ENCODE measurements at regions not wholly inside any gene's neighbourhood (a gene's known extent, or its start where the extent isn't known, plus 50 kb on each side); places are given as distances from the start of the nearest gene placed in this dataset.

DNA sequence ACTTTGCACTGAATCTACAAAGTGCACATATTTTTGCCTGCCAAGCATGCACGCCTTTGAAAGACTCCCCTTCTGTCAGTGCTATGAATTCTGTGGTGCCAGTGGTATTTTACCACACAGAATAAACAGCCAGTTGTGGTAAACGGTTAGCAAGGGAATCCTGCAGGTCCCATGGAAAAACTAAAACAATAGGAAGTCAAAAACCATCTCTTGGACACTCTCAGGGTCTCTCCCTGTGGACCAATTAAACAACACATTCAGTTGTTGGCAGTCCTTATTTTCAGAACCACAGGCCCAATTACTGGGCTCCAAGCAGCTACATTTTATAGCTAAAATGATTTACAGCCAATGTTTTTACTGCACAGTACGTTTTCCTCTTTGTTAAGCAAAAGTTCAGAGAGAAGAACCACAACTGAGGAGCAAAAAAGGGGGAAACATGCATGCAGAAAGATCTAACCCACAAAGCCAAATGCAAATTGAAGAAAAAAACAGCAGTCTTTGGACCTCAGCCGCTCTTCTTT lies 116.9 kb downstream of the KCTD12 start:
- H3K4me1 ChIP-seq (ENCODE audit: insufficient read depth, low read length): peaks cover 32% of the 10 kb centered on the region
- no peak overlapping the region for H3K4me3 ChIP-seq (ENCODE audit: low read depth in 1 of 2, low read length in 2 of 2)
- no peak overlapping the region for H3K27ac ChIP-seq (ENCODE audit: low read depth, low read length)
- no peak overlapping the region for H3K9ac ChIP-seq (ENCODE audit: low read length)
- H3K36me3 ChIP-seq (ENCODE audit: insufficient read depth, low read length): no peaks in the 10 kb centered on the region
- H3K9me3 ChIP-seq (ENCODE audit: low read length): no peaks in the 10 kb centered on the region
- no peaks in the 10 kb centered on the region for H3K27me3 ChIP-seq (ENCODE audit: control insufficient read depth in 1 of 2, insufficient read depth in 2 of 2, low read length in 2 of 2)

DNA sequence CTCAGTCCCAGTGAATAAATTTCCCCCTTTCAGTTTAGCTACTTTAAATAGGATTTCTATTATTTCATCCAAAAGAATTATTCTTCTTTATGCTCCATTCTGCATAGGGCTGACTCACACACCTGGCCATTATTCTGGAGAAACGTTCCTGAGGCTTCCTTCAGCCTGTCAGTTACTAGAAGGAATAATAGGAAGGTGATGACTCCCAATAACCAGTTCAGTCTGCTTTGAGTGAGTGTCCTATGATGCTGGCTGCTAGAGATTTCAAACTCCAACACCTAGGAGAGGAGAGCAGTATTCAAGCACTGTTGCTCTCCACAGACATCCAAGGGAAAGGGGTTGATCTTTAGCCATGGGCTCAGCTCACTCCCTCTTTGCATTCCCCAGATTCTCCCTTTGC lies 117.8 kb downstream of the KCTD12 start:
- H3K27ac ChIP-seq (ENCODE audit: low read depth, low read length): no peak overlapping the region
- no peak overlapping the region for H3K4me3 ChIP-seq (ENCODE audit: low read depth in 1 of 2, low read length in 2 of 2)
- no peaks in the 10 kb centered on the region for H3K9me3 ChIP-seq (ENCODE audit: low read length)
- H3K4me1 ChIP-seq (ENCODE audit: insufficient read depth, low read length): peaks cover 33% of the 10 kb centered on the region
- no peaks in the 10 kb centered on the region for H3K27me3 ChIP-seq (ENCODE audit: control insufficient read depth in 1 of 2, insufficient read depth in 2 of 2, low read length in 2 of 2)
- no peaks in the 10 kb centered on the region for H3K36me3 ChIP-seq (ENCODE audit: insufficient read depth, low read length)
- H3K9ac ChIP-seq (ENCODE audit: low read length): no peak overlapping the region

DNA sequence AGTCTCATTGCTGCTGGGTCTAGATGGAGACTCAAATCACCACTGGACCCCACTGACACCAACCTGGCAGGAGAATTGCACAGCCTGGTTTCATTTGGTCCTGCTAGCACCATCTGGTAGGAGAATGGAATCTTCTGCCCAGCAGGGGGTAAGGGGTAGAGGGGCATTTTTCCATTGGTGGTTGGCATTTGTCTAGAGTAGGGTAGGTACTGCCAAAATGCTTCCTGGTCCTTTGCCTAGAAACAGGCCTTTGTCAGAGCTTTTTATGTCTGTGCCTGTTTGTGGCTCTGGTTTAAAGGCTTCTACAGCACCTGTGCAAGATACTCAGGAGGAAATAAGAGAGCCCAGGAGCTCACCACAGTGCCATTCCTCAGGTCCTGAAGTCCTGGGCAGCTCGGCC lies 121.3 kb downstream of the KCTD12 start:
- Histone ChIP-seq H3K27ac (ENCODE audit: low read depth, low read length) (no peak overlapping the region), H3K27me3 (ENCODE audit: control insufficient read depth in 1 of 2, insufficient read depth in 2 of 2, low read length in 2 of 2) (no peaks in the 10 kb centered on the region), H3K4me3 (ENCODE audit: low read depth in 1 of 2, low read length in 2 of 2) (peak overlapping the region in 1 of 2 donors; percentile 15), H3K9ac (ENCODE audit: low read length) (no peak overlapping the region), H3K36me3 (ENCODE audit: insufficient read depth, low read length) (no peaks in the 10 kb centered on the region), H3K9me3 (ENCODE audit: low read length) (no peaks in the 10 kb centered on the region), H3K4me1 (ENCODE audit: insufficient read depth, low read length) (peaks cover 36% of the 10 kb centered on the region)

DNA sequence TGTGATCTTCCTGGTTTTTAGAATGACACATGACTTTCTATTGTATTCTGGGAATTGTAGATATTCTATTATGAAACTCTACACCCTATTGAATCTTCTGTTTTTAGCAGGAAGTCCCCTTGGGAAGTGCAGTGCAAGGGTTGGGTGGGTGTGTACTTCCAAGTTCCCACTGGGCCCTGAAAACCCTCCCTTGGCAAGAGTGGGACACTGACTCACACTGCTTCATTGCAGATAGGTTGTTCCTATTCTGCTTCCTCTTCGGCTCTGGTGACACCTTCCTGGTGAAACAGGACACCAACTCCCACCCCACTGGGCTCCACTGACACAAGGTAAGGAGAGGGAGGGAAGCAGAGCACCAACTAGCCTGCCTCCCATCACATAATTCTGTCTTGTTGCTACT lies 121.8 kb downstream of the KCTD12 start:
- Histone ChIP-seq H3K27me3 (ENCODE audit: control insufficient read depth in 1 of 2, insufficient read depth in 2 of 2, low read length in 2 of 2) (no peaks in the 10 kb centered on the region), H3K27ac (ENCODE audit: low read depth, low read length) (no peak overlapping the region), H3K9me3 (ENCODE audit: low read length) (no peaks in the 10 kb centered on the region), H3K4me3 (ENCODE audit: low read depth in 1 of 2, low read length in 2 of 2) (peak overlapping the region in 1 of 2 donors; percentile 15), H3K36me3 (ENCODE audit: insufficient read depth, low read length) (no peaks in the 10 kb centered on the region), H3K9ac (ENCODE audit: low read length) (no peak overlapping the region), H3K4me1 (ENCODE audit: insufficient read depth, low read length) (peaks cover 31% of the 10 kb centered on the region)

DNA sequence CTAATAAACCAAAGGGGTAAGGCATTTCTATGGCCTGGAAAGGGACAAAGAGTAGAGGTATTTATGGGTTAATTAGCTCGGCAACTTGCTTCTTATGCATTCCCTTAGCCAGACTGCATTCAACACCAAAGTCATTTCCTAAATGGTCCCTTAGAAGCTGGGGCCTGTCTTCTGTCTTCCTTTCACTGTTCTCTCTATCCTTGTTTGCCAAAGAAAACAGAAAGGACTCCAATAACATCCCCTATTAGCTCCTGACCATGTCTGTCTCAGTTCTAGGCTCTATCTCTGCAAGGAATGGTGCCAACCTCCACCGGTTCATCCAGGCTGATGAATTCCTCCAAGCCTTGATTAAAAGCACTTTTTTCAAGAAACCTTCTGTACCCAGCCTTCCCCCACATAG lies 123.5 kb downstream of the KCTD12 start:
- Histone ChIP-seq H3K36me3 (ENCODE audit: insufficient read depth, low read length) (no peaks in the 10 kb centered on the region), H3K9ac (ENCODE audit: low read length) (no peak overlapping the region), H3K4me3 (ENCODE audit: low read depth in 1 of 2, low read length in 2 of 2) (no peak overlapping the region), H3K27me3 (ENCODE audit: control insufficient read depth in 1 of 2, insufficient read depth in 2 of 2, low read length in 2 of 2) (no peaks in the 10 kb centered on the region), H3K4me1 (ENCODE audit: insufficient read depth, low read length) (peaks cover 17% of the 10 kb centered on the region), H3K9me3 (ENCODE audit: low read length) (no peaks in the 10 kb centered on the region), H3K27ac (ENCODE audit: low read depth, low read length) (no peak overlapping the region)

DNA sequence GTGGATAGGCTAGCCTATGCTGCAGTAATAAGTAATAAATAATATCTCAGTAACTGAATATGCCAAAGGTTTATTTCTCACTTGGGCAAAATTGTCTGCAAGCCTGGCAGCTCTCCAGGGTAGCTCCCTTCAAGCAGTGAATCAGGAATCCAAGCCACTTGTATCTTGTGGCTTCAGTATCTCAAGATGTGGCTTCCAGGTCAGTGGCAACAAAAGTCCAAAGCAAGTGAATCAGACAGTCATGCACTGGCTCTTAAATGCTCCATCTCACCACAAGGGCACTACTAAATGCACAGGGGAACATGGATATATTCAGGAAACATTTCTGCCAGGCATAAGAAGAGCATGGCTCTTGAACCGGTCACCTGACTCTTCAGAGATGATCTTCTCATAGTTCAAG lies 126.3 kb downstream of the KCTD12 start:
- no peak overlapping the region for H3K4me3 ChIP-seq (ENCODE audit: low read depth in 1 of 2, low read length in 2 of 2)
- no peak overlapping the region for H3K27ac ChIP-seq (ENCODE audit: low read depth, low read length)
- H3K36me3 ChIP-seq (ENCODE audit: insufficient read depth, low read length): no peaks in the 10 kb centered on the region
- H3K27me3 ChIP-seq (ENCODE audit: control insufficient read depth in 1 of 2, insufficient read depth in 2 of 2, low read length in 2 of 2): no peaks in the 10 kb centered on the region
- H3K4me1 ChIP-seq (ENCODE audit: insufficient read depth, low read length): peaks cover 13% of the 10 kb centered on the region
- no peak overlapping the region for H3K9ac ChIP-seq (ENCODE audit: low read length)
- no peaks in the 10 kb centered on the region for H3K9me3 ChIP-seq (ENCODE audit: low read length)

DNA sequence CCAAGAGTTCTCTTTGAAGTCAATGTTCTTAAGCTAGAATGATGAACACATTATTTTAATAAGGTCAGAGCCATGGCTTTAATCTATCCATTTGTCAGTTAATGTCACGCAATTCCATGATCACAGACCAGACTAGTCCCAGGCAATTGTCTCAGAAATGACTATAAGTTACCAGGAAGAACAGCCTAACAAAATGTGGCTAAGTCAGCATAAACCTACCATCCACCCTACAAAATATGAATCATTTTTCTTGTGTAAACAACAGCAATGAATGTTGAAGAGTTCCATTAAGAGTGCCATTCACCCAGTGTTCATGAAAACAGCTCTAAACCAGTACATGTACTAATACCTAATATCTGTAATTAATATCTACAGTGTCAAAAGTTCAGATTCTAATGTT lies 127.5 kb downstream of the KCTD12 start:
- H3K4me3 ChIP-seq (ENCODE audit: low read depth in 1 of 2, low read length in 2 of 2): no peak overlapping the region
- peaks cover 6% of the 10 kb centered on the region for H3K4me1 ChIP-seq (ENCODE audit: insufficient read depth, low read length)
- H3K36me3 ChIP-seq (ENCODE audit: insufficient read depth, low read length): no peaks in the 10 kb centered on the region
- no peak overlapping the region for H3K9ac ChIP-seq (ENCODE audit: low read length)
- no peaks in the 10 kb centered on the region for H3K9me3 ChIP-seq (ENCODE audit: low read length)
- no peaks in the 10 kb centered on the region for H3K27me3 ChIP-seq (ENCODE audit: control insufficient read depth in 1 of 2, insufficient read depth in 2 of 2, low read length in 2 of 2)
- no peak overlapping the region for H3K27ac ChIP-seq (ENCODE audit: low read depth, low read length)

DNA sequence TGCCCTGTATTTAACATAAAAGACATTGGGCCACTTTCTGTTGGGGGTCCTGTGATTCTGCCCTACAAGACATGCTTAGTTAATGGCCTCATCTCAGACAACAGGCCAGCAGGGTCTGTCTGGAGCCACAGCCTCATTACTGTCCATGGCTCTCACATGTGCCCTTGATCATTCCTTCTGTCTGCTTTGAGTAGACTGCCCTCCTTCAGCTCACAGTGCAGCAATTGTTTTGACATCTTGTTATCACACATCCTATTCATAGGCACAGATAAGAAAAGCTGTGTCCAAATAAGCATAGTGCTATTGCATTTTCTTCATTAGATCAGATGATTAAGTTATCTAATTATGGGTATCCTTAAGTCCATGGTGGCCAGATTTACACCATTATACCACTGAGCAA lies 127.9 kb downstream of the KCTD12 start:
- Histone ChIP-seq H3K36me3 (ENCODE audit: insufficient read depth, low read length) (no peaks in the 10 kb centered on the region), H3K27me3 (ENCODE audit: control insufficient read depth in 1 of 2, insufficient read depth in 2 of 2, low read length in 2 of 2) (no peaks in the 10 kb centered on the region), H3K9ac (ENCODE audit: low read length) (no peak overlapping the region), H3K4me3 (ENCODE audit: low read depth in 1 of 2, low read length in 2 of 2) (no peak overlapping the region), H3K9me3 (ENCODE audit: low read length) (no peaks in the 10 kb centered on the region), H3K4me1 (ENCODE audit: insufficient read depth, low read length) (peaks cover 6% of the 10 kb centered on the region), H3K27ac (ENCODE audit: low read depth, low read length) (no peak overlapping the region)

DNA sequence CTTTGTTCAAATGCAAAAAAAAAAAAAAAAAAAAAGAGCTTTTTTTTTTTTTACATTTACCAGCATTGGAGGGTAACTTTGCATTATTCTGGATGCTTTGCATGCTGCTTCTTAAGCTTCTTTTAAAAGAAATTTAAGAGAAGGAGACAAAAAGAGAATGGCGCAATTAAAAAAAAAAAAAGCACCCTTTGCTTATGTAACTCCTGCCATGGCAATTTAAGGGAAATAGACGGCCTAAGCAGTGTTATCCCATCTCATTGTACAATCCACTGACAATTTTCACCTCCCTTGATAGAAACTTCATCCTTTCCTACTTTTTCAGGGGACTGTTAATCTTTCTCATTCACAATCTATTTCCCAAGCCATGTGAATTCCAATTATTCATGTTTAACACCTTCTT lies 129.8 kb downstream of the KCTD12 start:
- Histone ChIP-seq H3K9me3 (ENCODE audit: low read length) (no peaks in the 10 kb centered on the region), H3K27ac (ENCODE audit: low read depth, low read length) (no peak overlapping the region), H3K27me3 (ENCODE audit: control insufficient read depth in 1 of 2, insufficient read depth in 2 of 2, low read length in 2 of 2) (no peaks in the 10 kb centered on the region), H3K36me3 (ENCODE audit: insufficient read depth, low read length) (no peaks in the 10 kb centered on the region), H3K9ac (ENCODE audit: low read length) (no peak overlapping the region), H3K4me3 (ENCODE audit: low read depth in 1 of 2, low read length in 2 of 2) (no peak overlapping the region), H3K4me1 (ENCODE audit: insufficient read depth, low read length) (no peaks in the 10 kb centered on the region)

DNA sequence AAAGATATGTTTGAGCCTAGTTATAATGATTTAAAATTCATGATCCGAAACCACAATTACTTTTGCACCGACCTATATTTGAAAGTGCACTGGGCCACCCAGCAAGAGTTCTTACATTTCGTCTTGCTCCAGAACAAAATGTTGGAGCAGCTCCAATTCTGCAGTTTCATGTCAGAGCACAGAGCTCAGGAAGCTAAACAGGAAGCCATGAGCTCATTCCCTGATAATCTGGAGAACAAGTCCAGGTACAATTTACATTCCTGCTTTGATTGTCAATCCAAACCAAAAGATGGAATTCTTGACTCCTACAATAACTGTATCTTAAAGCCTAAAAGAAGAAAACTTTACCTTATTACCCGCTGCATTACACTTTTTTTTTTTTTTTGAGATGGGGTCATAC lies 131.8 kb downstream of the KCTD12 start:
- no peak overlapping the region for H3K4me3 ChIP-seq (ENCODE audit: low read depth in 1 of 2, low read length in 2 of 2)
- H3K9ac ChIP-seq (ENCODE audit: low read length): no peak overlapping the region
- H3K27ac ChIP-seq (ENCODE audit: low read depth, low read length): no peak overlapping the region
- no peaks in the 10 kb centered on the region for H3K4me1 ChIP-seq (ENCODE audit: insufficient read depth, low read length)
- H3K36me3 ChIP-seq (ENCODE audit: insufficient read depth, low read length): no peaks in the 10 kb centered on the region
- no peaks in the 10 kb centered on the region for H3K9me3 ChIP-seq (ENCODE audit: low read length)
- H3K27me3 ChIP-seq (ENCODE audit: control insufficient read depth in 1 of 2, insufficient read depth in 2 of 2, low read length in 2 of 2): no peaks in the 10 kb centered on the region

DNA sequence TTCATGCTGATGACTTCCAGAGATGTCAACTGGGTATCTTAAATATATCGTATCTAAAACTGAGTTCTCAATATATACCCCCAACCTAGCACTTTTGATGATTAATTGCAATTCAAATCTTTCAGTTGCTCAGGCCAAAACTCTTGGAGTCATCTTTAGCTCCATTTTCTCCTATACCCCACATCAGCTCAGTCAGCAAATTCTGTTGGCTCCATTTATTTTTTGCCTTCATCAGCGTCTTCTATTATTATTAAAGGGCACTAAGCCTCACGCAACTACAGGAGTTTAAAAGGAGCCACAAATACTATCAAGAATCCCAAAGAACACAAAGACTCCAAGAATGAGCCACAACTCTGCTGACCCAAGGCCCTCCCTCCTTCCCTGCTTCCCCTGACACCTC lies 134.9 kb downstream of the KCTD12 start:
- H3K4me1 ChIP-seq (ENCODE audit: insufficient read depth, low read length): no peaks in the 10 kb centered on the region
- no peaks in the 10 kb centered on the region for H3K27me3 ChIP-seq (ENCODE audit: control insufficient read depth in 1 of 2, insufficient read depth in 2 of 2, low read length in 2 of 2)
- H3K9me3 ChIP-seq (ENCODE audit: low read length): no peaks in the 10 kb centered on the region
- H3K27ac ChIP-seq (ENCODE audit: low read depth, low read length): no peak overlapping the region
- H3K36me3 ChIP-seq (ENCODE audit: insufficient read depth, low read length): no peaks in the 10 kb centered on the region
- H3K9ac ChIP-seq (ENCODE audit: low read length): no peak overlapping the region
- H3K4me3 ChIP-seq (ENCODE audit: low read depth in 1 of 2, low read length in 2 of 2): no peak overlapping the region

DNA sequence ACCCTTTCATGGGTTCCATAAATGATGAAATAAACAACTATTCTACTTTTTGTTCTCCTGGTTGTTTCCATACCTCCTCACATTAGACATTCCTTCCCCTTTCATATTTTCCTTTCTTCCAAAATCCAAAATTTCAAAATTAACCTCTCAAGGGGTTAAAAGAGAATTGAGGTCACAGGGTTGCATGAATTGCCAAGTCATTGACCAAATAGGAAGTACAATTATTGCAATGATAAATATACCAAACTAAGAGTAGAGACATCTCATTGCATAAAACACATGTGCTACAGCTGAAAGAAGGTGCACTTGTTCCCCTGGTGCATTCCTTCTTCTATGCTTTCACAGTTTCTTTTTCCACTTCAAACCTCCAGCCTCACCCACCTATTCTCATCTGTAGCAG lies 136.1 kb downstream of the KCTD12 start:
- Histone ChIP-seq H3K9me3 (ENCODE audit: low read length) (no peaks in the 10 kb centered on the region), H3K4me3 (ENCODE audit: low read depth in 1 of 2, low read length in 2 of 2) (no peak overlapping the region), H3K9ac (ENCODE audit: low read length) (no peak overlapping the region), H3K27ac (ENCODE audit: low read depth, low read length) (no peak overlapping the region), H3K36me3 (ENCODE audit: insufficient read depth, low read length) (no peaks in the 10 kb centered on the region), H3K4me1 (ENCODE audit: insufficient read depth, low read length) (no peaks in the 10 kb centered on the region), H3K27me3 (ENCODE audit: control insufficient read depth in 1 of 2, insufficient read depth in 2 of 2, low read length in 2 of 2) (no peaks in the 10 kb centered on the region)
